ENCODE measurements at regions not wholly inside any gene's neighbourhood (a gene's known extent, or its start where the extent isn't known, plus 50 kb on each side); places are given as distances from the start of the nearest gene placed in this dataset.

DNA sequence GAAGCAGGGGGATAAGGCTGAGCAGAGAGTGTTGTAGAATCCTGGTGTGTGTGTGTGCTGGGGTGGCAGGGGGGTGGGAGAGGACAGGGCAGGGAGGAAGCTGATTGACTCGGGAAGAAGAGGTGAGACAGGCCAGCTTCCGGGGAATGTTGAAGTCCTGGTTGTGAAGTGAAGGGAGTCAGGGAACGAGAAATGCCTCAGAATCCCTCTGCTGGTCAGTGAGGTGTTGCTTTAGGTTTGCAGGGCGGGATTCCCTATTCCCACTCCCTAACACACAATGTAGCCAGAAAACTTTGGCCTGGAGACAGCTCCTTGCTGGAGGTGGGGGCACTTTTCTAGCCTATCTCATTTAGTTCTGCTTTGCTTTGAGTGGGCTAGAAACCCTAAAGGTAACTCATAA, 265.1 kb downstream of the HAUS1 start:
- Histone ChIP-seq H3K27ac (ENCODE audit: low read length) (no peak overlapping the region), H3K9me3 (ENCODE audit: low read length) (no peaks in the 10 kb centered on the region), H2AFZ (ENCODE audit: low read depth, low read length) (no peak overlapping the region), H3K4me2 (ENCODE audit: low read length) (no peak overlapping the region), H3K27me3 (ENCODE audit: insufficient read depth, low read depth, low read length) (no peaks in the 10 kb centered on the region), H3K9me2 (ENCODE audit: insufficient read depth, low read length) (no peaks in the 10 kb centered on the region), H3K36me3 (ENCODE audit: insufficient read depth, low read length) (no peaks in the 10 kb centered on the region), H3F3A (ENCODE audit: insufficient read depth, low read length, poor library complexity, severe bottlenecking) (no peaks in the 10 kb centered on the region), H3K79me2 (replicated peaks; ENCODE audit: insufficient read depth, low read length) (peaks cover 16% of the 10 kb centered on the region), H4K20me1 (ENCODE audit: insufficient read depth) (peaks cover 4% of the 10 kb centered on the region), H3K9ac (ENCODE audit: low read length) (no peak overlapping the region), H3K4me3 (ENCODE audit: low read length) (no peak overlapping the region)
- TF ChIP-seq EZH2 (IDR thresholded peaks at IDR 0.05; ENCODE audit: borderline replicate concordance, insufficient read depth, low read length, poor library complexity, severe bottlenecking) (no peak), SMC3 (conservative IDR thresholded peaks at IDR 0.05; ENCODE audit: poor library complexity) (no peak), TAF1 (IDR thresholded peaks at IDR 0.05; ENCODE audit: low read depth) (no peak), RAD21 (conservative IDR thresholded peaks at IDR 0.05) (no peak), EP300 (conservative IDR thresholded peaks at IDR 0.05; ENCODE audit: poor library complexity, severe bottlenecking) (no peak), POLR2AphosphoS5 (IDR thresholded peaks at IDR 0.05) (no peak), MXI1 (conservative IDR thresholded peaks at IDR 0.05; ENCODE audit: poor library complexity, severe bottlenecking) (no peak)
- TF ChIP-seq, protein P1, sequence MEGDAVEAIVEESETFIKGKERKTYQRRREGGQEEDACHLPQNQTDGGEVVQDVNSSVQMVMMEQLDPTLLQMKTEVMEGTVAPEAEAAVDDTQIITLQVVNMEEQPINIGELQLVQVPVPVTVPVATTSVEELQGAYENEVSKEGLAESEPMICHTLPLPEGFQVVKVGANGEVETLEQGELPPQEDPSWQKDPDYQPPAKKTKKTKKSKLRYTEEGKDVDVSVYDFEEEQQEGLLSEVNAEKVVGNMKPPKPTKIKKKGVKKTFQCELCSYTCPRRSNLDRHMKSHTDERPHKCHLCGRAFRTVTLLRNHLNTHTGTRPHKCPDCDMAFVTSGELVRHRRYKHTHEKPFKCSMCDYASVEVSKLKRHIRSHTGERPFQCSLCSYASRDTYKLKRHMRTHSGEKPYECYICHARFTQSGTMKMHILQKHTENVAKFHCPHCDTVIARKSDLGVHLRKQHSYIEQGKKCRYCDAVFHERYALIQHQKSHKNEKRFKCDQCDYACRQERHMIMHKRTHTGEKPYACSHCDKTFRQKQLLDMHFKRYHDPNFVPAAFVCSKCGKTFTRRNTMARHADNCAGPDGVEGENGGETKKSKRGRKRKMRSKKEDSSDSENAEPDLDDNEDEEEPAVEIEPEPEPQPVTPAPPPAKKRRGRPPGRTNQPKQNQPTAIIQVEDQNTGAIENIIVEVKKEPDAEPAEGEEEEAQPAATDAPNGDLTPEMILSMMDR (IDR thresholded peaks at IDR 0.05; ENCODE audit: poor library complexity, severe bottlenecking) = no peak
- TF ChIP-seq, protein P2, sequence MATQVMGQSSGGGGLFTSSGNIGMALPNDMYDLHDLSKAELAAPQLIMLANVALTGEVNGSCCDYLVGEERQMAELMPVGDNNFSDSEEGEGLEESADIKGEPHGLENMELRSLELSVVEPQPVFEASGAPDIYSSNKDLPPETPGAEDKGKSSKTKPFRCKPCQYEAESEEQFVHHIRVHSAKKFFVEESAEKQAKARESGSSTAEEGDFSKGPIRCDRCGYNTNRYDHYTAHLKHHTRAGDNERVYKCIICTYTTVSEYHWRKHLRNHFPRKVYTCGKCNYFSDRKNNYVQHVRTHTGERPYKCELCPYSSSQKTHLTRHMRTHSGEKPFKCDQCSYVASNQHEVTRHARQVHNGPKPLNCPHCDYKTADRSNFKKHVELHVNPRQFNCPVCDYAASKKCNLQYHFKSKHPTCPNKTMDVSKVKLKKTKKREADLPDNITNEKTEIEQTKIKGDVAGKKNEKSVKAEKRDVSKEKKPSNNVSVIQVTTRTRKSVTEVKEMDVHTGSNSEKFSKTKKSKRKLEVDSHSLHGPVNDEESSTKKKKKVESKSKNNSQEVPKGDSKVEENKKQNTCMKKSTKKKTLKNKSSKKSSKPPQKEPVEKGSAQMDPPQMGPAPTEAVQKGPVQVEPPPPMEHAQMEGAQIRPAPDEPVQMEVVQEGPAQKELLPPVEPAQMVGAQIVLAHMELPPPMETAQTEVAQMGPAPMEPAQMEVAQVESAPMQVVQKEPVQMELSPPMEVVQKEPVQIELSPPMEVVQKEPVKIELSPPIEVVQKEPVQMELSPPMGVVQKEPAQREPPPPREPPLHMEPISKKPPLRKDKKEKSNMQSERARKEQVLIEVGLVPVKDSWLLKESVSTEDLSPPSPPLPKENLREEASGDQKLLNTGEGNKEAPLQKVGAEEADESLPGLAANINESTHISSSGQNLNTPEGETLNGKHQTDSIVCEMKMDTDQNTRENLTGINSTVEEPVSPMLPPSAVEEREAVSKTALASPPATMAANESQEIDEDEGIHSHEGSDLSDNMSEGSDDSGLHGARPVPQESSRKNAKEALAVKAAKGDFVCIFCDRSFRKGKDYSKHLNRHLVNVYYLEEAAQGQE (IDR thresholded peaks at IDR 0.05; ENCODE audit: borderline replicate concordance) = no peak

DNA sequence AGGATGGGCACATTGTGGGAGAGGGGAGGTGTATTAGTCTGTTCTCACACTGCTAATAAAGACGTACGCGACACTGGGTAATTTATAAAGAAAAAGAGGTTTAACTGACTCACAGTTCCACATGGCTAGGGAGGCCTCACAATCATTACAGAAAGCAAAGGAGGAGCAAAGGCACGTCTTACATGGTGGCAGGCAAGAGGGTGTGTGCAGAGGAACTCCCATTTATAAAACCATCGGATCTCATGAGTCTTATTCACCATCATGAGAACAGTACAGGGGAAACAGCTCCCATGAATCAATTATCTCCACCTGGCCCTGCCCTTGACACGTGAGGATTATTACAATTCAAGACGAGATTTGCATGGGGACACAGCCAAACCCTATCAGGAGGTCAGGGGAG, 266.7 kb downstream of the HAUS1 start:
- Histone ChIP-seq H3K9ac (ENCODE audit: low read length) (no peak overlapping the region), H3F3A (ENCODE audit: insufficient read depth, low read length, poor library complexity, severe bottlenecking) (no peaks in the 10 kb centered on the region), H2AFZ (ENCODE audit: low read depth, low read length) (no peak overlapping the region), H3K79me2 (replicated peaks; ENCODE audit: insufficient read depth, low read length) (peaks cover 16% of the 10 kb centered on the region), H3K4me2 (ENCODE audit: low read length) (no peak overlapping the region), H3K36me3 (ENCODE audit: insufficient read depth, low read length) (no peaks in the 10 kb centered on the region), H4K20me1 (ENCODE audit: insufficient read depth) (peaks cover 4% of the 10 kb centered on the region), H3K9me3 (ENCODE audit: low read length) (no peaks in the 10 kb centered on the region), H3K27ac (ENCODE audit: low read length) (no peak overlapping the region), H3K4me3 (ENCODE audit: low read length) (no peak overlapping the region), H3K9me2 (ENCODE audit: insufficient read depth, low read length) (no peaks in the 10 kb centered on the region), H3K27me3 (ENCODE audit: insufficient read depth, low read depth, low read length) (no peaks in the 10 kb centered on the region)
- no peak for TF ChIP-seq TAF1 (IDR thresholded peaks at IDR 0.05; ENCODE audit: low read depth)
- TF ChIP-seq SMC3 (conservative IDR thresholded peaks at IDR 0.05; ENCODE audit: poor library complexity) = no peak
- no peak for TF ChIP-seq RAD21 (conservative IDR thresholded peaks at IDR 0.05)
- no peak for TF ChIP-seq MXI1 (conservative IDR thresholded peaks at IDR 0.05; ENCODE audit: poor library complexity, severe bottlenecking)
- TF ChIP-seq EZH2 (IDR thresholded peaks at IDR 0.05; ENCODE audit: borderline replicate concordance, insufficient read depth, low read length, poor library complexity, severe bottlenecking) = no peak
- TF ChIP-seq, protein P2 (IDR thresholded peaks at IDR 0.05; ENCODE audit: borderline replicate concordance) = no peak
- TF ChIP-seq, protein P1 (IDR thresholded peaks at IDR 0.05; ENCODE audit: poor library complexity, severe bottlenecking) = no peak
- no peak for TF ChIP-seq EP300 (conservative IDR thresholded peaks at IDR 0.05; ENCODE audit: poor library complexity, severe bottlenecking)
- no peak for TF ChIP-seq POLR2AphosphoS5 (IDR thresholded peaks at IDR 0.05)

Measured in neural cell (in vitro differentiated cells).